Neural progenitor cell (in vitro differentiated cells): ENCODE measurements at regions not wholly inside any gene's neighbourhood (a gene's known extent, or its start where the extent isn't known, plus 50 kb on each side); places are given as distances from the start of the nearest gene placed in this dataset.

ENCODE experiments used
- CTCF ChIP-seq: fragments of 200-600 bp; sonication (generic); IDR thresholded peaks from 2 replicates; pipeline ENCODE4 v1.5.1; 2017; ENCODE audit warnings: antibody characterized with exemption, mild to moderate bottlenecking
- EZH2 ChIP-seq: fragments of 200-600 bp; sonication (generic); IDR thresholded peaks from 2 replicates; pipeline ENCODE4 v1.6.1; 2017; ENCODE audit warnings: antibody characterized with exemption, mild to moderate bottlenecking, moderate library complexity
- EZH2phosphoT487 ChIP-seq: fragments of 200-600 bp; sonication (generic); IDR thresholded peaks from 2 replicates; pipeline ENCODE4 v1.6.1; 2017; ENCODE audit warnings: antibody characterized with exemption

GRCh38 chr11:36933481-36933880 lies 335.4 kb upstream of the RAG2 start:
- TF ChIP-seq CTCF (no peak), EZH2 (no peak), EZH2phosphoT487 (no peak)
